Spleen (tissue), 11 donors: ENCODE measurements at regions not wholly inside any gene's neighbourhood (a gene's known extent, or its start where the extent isn't known, plus 50 kb on each side); places are given as distances from the start of the nearest gene placed in this dataset.

Experiments used
- DNase-seq: peaks from one replicate; pipeline ENCODE4 v3.0.0-alpha.2; 2020
- H3K27ac ChIP-seq, 8 donors: fragments of 200-600 bp; sonication (generic) in 7 of 8; 1 replicate in 4 of 8; 2 replicates in 4 of 8; pipeline versions ENCODE4 v1.5.0 to v1.8.0; 2016 to 2021; ENCODE audit warnings: inconsistent platforms in 4 of 8, mild to moderate bottlenecking in 4 of 8, moderate library complexity in 1 of 8
- H3K27me3 ChIP-seq, 7 donors: fragments of 200-600 bp; sonication (generic) in 6 of 7; replicated peaks in 1 of 7; 1 replicate in 4 of 7; 2 replicates in 3 of 7; pipeline versions ENCODE4 v1.5.0 to v1.8.0; 2016 to 2021; ENCODE audit warnings: inconsistent platforms in 3 of 7, mild to moderate bottlenecking in 1 of 7
- H3K36me3 ChIP-seq, 6 donors: fragments of 200-600 bp; sonication (generic) in 5 of 6; 1 replicate in 4 of 6; 2 replicates in 2 of 6; pipeline versions ENCODE4 v1.5.0 to v1.8.0; 2016 to 2021; ENCODE audit warnings: inconsistent platforms in 2 of 6
- H3K4me1 ChIP-seq, 6 donors: fragments of 200-600 bp; sonication (generic) in 5 of 6; 1 replicate in 3 of 6; 2 replicates in 3 of 6; pipeline versions ENCODE4 v1.5.0 to v1.8.0; 2016 to 2021; ENCODE audit warnings: inconsistent platforms in 3 of 6
- H3K4me3 ChIP-seq, 8 donors: fragments of 200-600 bp; sonication (generic) in 7 of 8; 1 replicate in 4 of 8; 2 replicates in 4 of 8; pipeline versions ENCODE4 v1.5.0 to v1.8.0; 2016 to 2021; ENCODE audit warnings: inconsistent platforms in 4 of 8, mild to moderate bottlenecking in 4 of 8, moderate library complexity in 2 of 8
- H3K9me3 ChIP-seq, 8 donors: fragments of 200-600 bp; sonication (generic) in 7 of 8; 1 replicate in 4 of 8; 2 replicates in 4 of 8; pipeline versions ENCODE4 v1.5.0 to v1.8.0; 2016 to 2021; ENCODE audit warnings: inconsistent platforms in 4 of 8
- POLR2A ChIP-seq, 3 donors: fragments of 450-650 bp; IDR thresholded peaks; one replicate each; pipeline ENCODE4 v1.5.1; 2017; ENCODE audit warnings: antibody characterized with exemption in 3 of 3, mild to moderate bottlenecking in 1 of 3
- POLR2AphosphoS5 ChIP-seq, 3 donors: sonication (generic); formaldehyde crosslinking; IDR thresholded peaks; one replicate each; pipeline ENCODE4 v1.5.1; 2017; ENCODE audit warnings: antibody characterized with exemption in 3 of 3
- WGBS, 5 donors: extraction: QIAGEN DNeasy Blood & Tissue Kit in 3 of 5; methylation state at CpG; one replicate each; pipeline versions ENCODE4 v1.1.5 to v1.1.7; 2013 to 2018; 5-methylcytosine and 5-hydroxymethylcytosine counted together
- intact Hi-C: fragments of 100-400 bp; cut with DNase I; formaldehyde crosslinking; loops from one replicate; pipeline ENCODE4 v1.15.0; 2023; ENCODE audit warnings: low total_unique reads
- TF ChIP-seq, protein P1 (sequence below), 11 experiments: fragments of 200-600 bp in 7 of 11; fragments of 450-650 bp in 4 of 11; sonication (generic) in 4 of 11; IDR thresholded peaks in 8 of 11; conservative IDR thresholded peaks in 3 of 11; 1 replicate in 7 of 11; 2 replicates in 4 of 11; pipeline versions ENCODE4 v1.4.0 to v1.8.0; 2016 to 2021; ENCODE audit warnings: antibody characterized with exemption in 11 of 11, inconsistent platforms in 4 of 11, mild to moderate bottlenecking in 1 of 11
- donor health status: healthy with polysubstance abuse.
- donor health status: DM: no; HTN: no; CAD: no; lungs with moderate emphysema.
- donor health status: DM: no; HTN: no; CAD: no.
- donor health status: Bipolar disorder and iron deficiency.
- donor health status: healthy.
- donor health status: DM: no; HTN: no; CAD: no.
- donor health status: DM: yes; HTN: yes; CAD: no.

DNA sequence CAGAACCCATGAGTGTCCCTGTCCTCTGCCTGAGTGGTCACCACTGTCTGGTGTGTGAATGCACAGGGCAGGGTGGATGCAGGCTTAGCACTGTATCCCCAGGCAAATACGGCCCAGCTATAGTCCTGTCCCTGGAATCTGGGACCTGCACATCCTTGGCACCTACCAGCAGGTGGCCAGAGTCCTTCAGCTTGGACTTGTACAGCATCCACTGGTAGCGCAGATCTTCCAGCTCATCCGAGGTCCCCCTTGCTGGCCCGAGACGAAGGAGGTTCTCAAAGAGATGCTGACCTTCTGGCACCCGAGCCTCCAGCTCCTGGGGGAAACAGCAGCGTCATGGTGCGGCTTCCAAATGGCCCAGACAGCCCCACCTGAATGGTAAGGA is 83.4 kb downstream of the SYNE3 start:
- peaks cover 0 to 100% (median 59%) of the 10 kb centered on the region in 6 donors for H3K36me3 ChIP-seq
- intact Hi-C loops, result no loop called here
- no peak for DNase-seq
- H3K4me1 ChIP-seq, result peaks cover 0 to 15% (median 3%) of the 10 kb centered on the region in 6 donors
- no peak for TF ChIP-seq POLR2A (IDR thresholded peaks at IDR 0.05)
- H3K9me3 ChIP-seq, result no peaks in the 10 kb centered on the region
- 91 to 99% (median 98%) methylated on average over 8 of the region's 8 CpGs for WGBS, 5 donors
- no peak overlapping the region for H3K4me3 ChIP-seq
- no peak overlapping the region for H3K27ac ChIP-seq
- H3K27me3 ChIP-seq, result no peaks in the 10 kb centered on the region

DNA sequence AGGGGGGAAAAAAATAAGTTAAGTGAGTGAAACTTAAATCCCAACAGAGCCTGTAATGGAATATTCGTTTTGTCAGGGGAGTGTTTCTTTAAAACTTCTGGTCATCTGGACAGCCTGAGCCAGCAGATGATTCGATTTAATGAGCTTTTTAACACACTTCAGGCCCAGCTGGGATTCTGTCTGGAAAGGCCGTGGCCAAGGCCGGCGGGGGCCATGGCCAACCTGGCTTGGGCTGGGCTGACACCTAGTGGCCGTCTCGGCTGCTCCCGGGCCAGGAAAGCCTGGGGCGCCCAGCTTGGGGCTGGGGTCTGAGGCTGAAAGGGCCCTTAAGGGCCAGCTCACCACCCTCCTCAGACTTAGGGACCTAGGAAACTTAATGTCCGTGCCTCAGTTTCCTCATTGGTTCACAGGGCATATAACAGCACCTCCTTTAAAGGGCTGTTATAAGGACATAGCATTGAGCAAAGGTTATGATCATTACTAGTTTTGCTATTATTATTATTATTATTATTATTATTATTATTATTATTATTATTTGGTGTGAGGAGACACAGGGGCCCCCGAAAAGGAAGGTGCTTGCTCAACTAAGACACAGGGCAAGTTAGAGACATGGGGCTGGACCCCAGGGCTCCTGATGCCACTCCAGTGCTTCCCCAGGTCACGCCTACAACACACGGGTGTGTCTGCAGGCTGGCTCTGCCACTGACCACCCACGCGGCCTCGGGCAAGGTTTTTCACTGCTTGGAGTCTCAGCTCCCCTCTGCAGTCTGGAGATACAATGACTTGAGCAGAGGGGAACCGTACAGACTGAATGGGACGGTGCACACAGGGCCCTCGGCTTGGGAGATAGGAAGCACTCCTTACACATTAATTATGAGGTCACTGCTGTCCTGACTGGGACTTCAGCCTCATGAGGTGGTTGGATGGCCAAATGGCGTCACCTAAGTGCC is 84.0 kb downstream of the SYNE3 start:
- Histone ChIP-seq H3K36me3 (peaks cover 0 to 100% (median 55%) of the 10 kb centered on the region in 6 donors), H3K27ac (no peak overlapping the region), H3K9me3 (no peaks in the 10 kb centered on the region), H3K4me3 (no peak overlapping the region), H3K4me1 (peaks cover 0 to 10% (median under 1%) of the 10 kb centered on the region in 6 donors), H3K27me3 (no peaks in the 10 kb centered on the region)
- intact Hi-C loops, result no loop called here
- WGBS, 5 donors, result 66 to 85% (median 78%) methylated on average over 20 of the region's 20 CpGs
- DNase-seq, result no peak
- TF ChIP-seq POLR2A (IDR thresholded peaks at IDR 0.05) (no peak), POLR2AphosphoS5 (IDR thresholded peaks at IDR 0.05) (peak in 2 of 3 donors; percentile 19 to 64)
- TF ChIP-seq, protein P1, sequence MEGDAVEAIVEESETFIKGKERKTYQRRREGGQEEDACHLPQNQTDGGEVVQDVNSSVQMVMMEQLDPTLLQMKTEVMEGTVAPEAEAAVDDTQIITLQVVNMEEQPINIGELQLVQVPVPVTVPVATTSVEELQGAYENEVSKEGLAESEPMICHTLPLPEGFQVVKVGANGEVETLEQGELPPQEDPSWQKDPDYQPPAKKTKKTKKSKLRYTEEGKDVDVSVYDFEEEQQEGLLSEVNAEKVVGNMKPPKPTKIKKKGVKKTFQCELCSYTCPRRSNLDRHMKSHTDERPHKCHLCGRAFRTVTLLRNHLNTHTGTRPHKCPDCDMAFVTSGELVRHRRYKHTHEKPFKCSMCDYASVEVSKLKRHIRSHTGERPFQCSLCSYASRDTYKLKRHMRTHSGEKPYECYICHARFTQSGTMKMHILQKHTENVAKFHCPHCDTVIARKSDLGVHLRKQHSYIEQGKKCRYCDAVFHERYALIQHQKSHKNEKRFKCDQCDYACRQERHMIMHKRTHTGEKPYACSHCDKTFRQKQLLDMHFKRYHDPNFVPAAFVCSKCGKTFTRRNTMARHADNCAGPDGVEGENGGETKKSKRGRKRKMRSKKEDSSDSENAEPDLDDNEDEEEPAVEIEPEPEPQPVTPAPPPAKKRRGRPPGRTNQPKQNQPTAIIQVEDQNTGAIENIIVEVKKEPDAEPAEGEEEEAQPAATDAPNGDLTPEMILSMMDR (IDR thresholded peaks at IDR 0.05 in 8 of 11, conservative IDR thresholded peaks at IDR 0.05 in 3 of 11), result peak in 6 of 11 experiments; percentile 17 to 61 (median 45)

DNA sequence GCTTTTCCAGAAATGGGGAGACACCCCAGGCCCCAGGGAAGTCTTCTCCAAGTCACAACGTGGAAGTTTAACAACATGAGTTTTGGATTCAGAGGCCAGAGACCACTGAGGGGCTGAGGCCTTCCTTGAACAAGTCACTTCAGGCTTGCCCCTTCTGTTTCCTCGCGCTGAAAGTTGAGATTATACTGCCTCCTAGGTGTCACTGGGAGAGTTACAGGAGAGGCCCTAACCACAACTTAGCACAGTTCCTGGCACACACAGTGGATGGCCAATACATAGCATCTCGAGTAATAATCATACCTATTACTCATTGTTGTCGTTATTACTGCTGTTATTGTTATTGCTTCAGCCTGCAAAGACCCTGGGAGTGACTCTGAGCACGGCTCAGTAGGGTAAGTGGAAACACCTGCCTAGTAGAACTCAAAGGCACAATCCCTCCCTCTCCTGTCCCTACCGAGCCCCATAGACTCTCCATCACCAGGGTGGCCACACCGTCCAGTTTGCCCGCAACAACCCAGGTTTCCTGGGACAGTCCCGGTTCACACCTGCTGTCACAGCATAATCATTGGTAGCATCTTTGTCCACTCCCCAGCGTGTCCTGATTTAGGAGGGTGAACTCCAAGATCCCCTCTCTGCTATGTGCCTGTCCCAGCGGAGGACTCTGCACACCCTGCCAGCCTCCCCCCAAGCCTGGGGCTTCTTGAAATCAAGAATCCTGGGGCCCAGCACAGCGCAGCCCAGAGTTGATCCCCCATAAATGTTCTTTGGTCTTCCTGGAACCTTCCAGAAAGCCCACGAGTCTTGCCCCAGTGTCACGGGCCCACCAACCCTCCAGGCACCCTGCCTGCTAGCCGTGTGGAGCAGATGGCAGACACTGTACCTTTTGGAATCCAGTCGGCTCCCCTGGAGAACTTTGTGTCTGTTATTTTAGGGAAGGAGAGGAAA is 85.0 kb downstream of the SYNE3 start:
- 84 to 89% (median 87%) methylated on average over 17 of the region's 17 CpGs for WGBS, 5 donors
- Histone ChIP-seq H3K27ac (no peak overlapping the region), H3K4me3 (no peak overlapping the region), H3K36me3 (peaks cover 0 to 94% (median 46%) of the 10 kb centered on the region in 6 donors), H3K27me3 (no peaks in the 10 kb centered on the region), H3K4me1 (peaks cover 0 to 10% (median 0%) of the 10 kb centered on the region in 6 donors), H3K9me3 (no peaks in the 10 kb centered on the region)
- TF ChIP-seq, protein P1 (IDR thresholded peaks at IDR 0.05 in 8 of 11, conservative IDR thresholded peaks at IDR 0.05 in 3 of 11), result peak in 6 of 11 experiments; percentile 20 to 57 (median 42)
- no peak for TF ChIP-seq POLR2A (IDR thresholded peaks at IDR 0.05)
- TF ChIP-seq POLR2AphosphoS5 (IDR thresholded peaks at IDR 0.05), result no peak
- DNase-seq, result no peak
- intact Hi-C loops, result no loop called here

DNA sequence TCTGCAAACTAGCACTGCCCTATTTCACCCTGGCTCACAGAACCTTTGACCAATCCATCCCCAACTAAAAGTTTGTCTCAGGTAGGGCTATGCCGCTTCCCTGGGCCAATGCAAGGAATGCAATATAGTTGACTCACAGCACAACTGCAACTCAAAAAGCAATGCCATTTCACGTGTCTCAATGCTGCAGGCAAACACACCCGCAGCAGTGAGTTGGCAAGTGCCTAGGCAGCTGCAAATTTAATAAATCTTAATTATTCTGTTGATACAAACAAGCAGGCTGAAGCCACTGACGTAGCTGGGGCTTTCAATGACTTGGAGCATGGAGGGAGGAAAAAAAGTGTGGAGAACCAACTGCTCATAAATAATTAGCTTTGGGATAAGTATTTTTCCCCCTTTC is 87.9 kb downstream of the SYNE3 start:
- no peak for DNase-seq
- Histone ChIP-seq H3K4me1 (peaks cover 0 to 10% (median 0%) of the 10 kb centered on the region in 6 donors), H3K27ac (no peak overlapping the region), H3K36me3 (peaks cover 0 to 92% (median 35%) of the 10 kb centered on the region in 6 donors), H3K27me3 (no peaks in the 10 kb centered on the region), H3K4me3 (no peak overlapping the region), H3K9me3 (no peaks in the 10 kb centered on the region)
- intact Hi-C loops, result loop anchor here (5.0 kb wide), 1 partner anchor 99 kb away; no protein-coding TSS in a partner anchor
- TF ChIP-seq POLR2A (IDR thresholded peaks at IDR 0.05) (no peak), POLR2AphosphoS5 (IDR thresholded peaks at IDR 0.05) (no peak)
- TF ChIP-seq, protein P1 (IDR thresholded peaks at IDR 0.05 in 8 of 11, conservative IDR thresholded peaks at IDR 0.05 in 3 of 11), result no peak
- 92 to 95% (median 95%) methylated on average over 4 of the region's 4 CpGs for WGBS, 5 donors
